Fibroblast of mammary gland (primary cell): ENCODE measurements at regions not wholly inside any gene's neighbourhood (a gene's known extent, or its start where the extent isn't known, plus 50 kb on each side); places are given as distances from the start of the nearest gene placed in this dataset.

ENCODE experiments used
- DNase-seq: peaks from one replicate; pipeline ENCODE4 v3.0.0-alpha.2; 2010; ENCODE audit warnings: low read depth
- H3K4me3 ChIP-seq: 2 replicates; pipeline ENCODE4 v1.5.1; 2011; ENCODE audit warnings: low read depth, mild to moderate bottlenecking, low read length, moderate library complexity; ENCODE audit not compliant: control insufficient read depth
- CTCF ChIP-seq: conservative IDR thresholded peaks from 2 replicates; pipeline ENCODE4 v1.5.1; 2011; ENCODE audit warnings: low read depth, low read length, inconsistent platforms; ENCODE audit not compliant: control insufficient read depth, insufficient read depth

- no peak for DNase-seq
- no peak for TF ChIP-seq CTCF
Measured at GRCh38 chr3:79881431-79881830, 113.6 kb upstream of the ROBO1 start.

GRCh38 chr3:79878708-79879107 lies 110.9 kb upstream of the ROBO1 start:
- no peak overlapping the region for H3K4me3 ChIP-seq
- no peak for TF ChIP-seq CTCF
- no peak for DNase-seq

More at GRCh38 chr3:79881431-79881830, 113.6 kb upstream of the ROBO1 start:
- no peak overlapping the region for H3K4me3 ChIP-seq

GRCh38 chr3:79874646-79875045 lies 106.8 kb upstream of the ROBO1 start:
- no peak for TF ChIP-seq CTCF
- no peak overlapping the region for H3K4me3 ChIP-seq
- DNase-seq = no peak

GRCh38 chr3:79872483-79872882 lies 104.7 kb upstream of the ROBO1 start:
- no peak for TF ChIP-seq CTCF
- no peak for DNase-seq
- no peak overlapping the region for H3K4me3 ChIP-seq

GRCh38 chr3:79871656-79872055 lies 103.9 kb upstream of the ROBO1 start:
- no peak for DNase-seq
- H3K4me3 ChIP-seq = no peak overlapping the region
- TF ChIP-seq CTCF = no peak

- no peak for DNase-seq
- TF ChIP-seq CTCF = no peak
- H3K4me3 ChIP-seq = no peak overlapping the region
Measured at GRCh38 chr3:79870313-79870620, 102.5 kb upstream of the ROBO1 start.
